Astrocyte (in vitro differentiated cells and primary cell): ENCODE measurements at regions not wholly inside any gene's neighbourhood (a gene's known extent, or its start where the extent isn't known, plus 50 kb on each side); places are given as distances from the start of the nearest gene placed in this dataset.

ENCODE experiments used
- DNase-seq: peaks from one replicate; pipeline ENCODE4 v3.0.0-alpha.2; 2010; ENCODE audit warnings: low read depth
- FAIRE-seq: peaks from 2 replicates; lab custom pipeline; 2011; peaks lifted over from hg19 to GRCh38; lab: Jason Lieb, UNC
- H2AFZ ChIP-seq: 2 replicates; pipeline ENCODE4 v1.6.0; 2012; ENCODE audit warnings: low read depth, low read length, inconsistent platforms
- H3K27ac ChIP-seq: 2 replicates; pipeline ENCODE4 v1.5.1; 2011; ENCODE audit warnings: low read depth, low read length, inconsistent platforms
- H3K27me3 ChIP-seq: 2 replicates; pipeline ENCODE4 v1.6.0; 2011; ENCODE audit warnings: low read length, inconsistent platforms; ENCODE audit not compliant: insufficient read depth
- H3K36me3 ChIP-seq: 2 replicates; pipeline ENCODE4 v1.5.1; 2011; ENCODE audit warnings: low read length, inconsistent platforms; ENCODE audit not compliant: insufficient read depth
- H3K4me1 ChIP-seq: 2 replicates; pipeline ENCODE4 v1.5.1; 2011; ENCODE audit warnings: low read length, inconsistent platforms; ENCODE audit not compliant: insufficient read depth
- H3K4me2 ChIP-seq: 2 replicates; pipeline ENCODE4 v1.6.0; 2012; ENCODE audit warnings: low read length, inconsistent platforms
- H3K4me3 ChIP-seq: 2 replicates; pipeline ENCODE4 v1.5.1; 2011; ENCODE audit warnings: low read depth, mild to moderate bottlenecking, low read length, inconsistent platforms; ENCODE audit not compliant: insufficient read depth
- H3K79me2 ChIP-seq: 2 replicates; pipeline ENCODE4 v1.6.0; 2012; ENCODE audit warnings: mild to moderate bottlenecking, low read length, inconsistent platforms; ENCODE audit not compliant: insufficient read depth
- H3K9ac ChIP-seq: 2 replicates; pipeline ENCODE4 v1.6.0; 2012; ENCODE audit warnings: mild to moderate bottlenecking, low read length, inconsistent platforms
- H3K9me3 ChIP-seq: 2 replicates; pipeline ENCODE4 v1.5.1; 2012; ENCODE audit warnings: low read depth, mild to moderate bottlenecking, low read length, inconsistent platforms; ENCODE audit not compliant: insufficient read depth
- H4K20me1 ChIP-seq: 2 replicates; pipeline ENCODE4 v1.6.0; 2012; ENCODE audit warnings: low read length, inconsistent platforms; ENCODE audit not compliant: insufficient read depth
- H3K27ac Mint-ChIP-seq: one replicate; pipeline ENCODE4 v1.8.0; 2021; ENCODE audit warnings: mild to moderate bottlenecking, mixed read lengths; ENCODE audit not compliant: unreplicated experiment
- H3K27me3 Mint-ChIP-seq: one replicate; pipeline ENCODE4 v1.8.0; 2021; ENCODE audit warnings: low read depth, mixed read lengths; ENCODE audit not compliant: unreplicated experiment
- H3K36me3 Mint-ChIP-seq: one replicate; pipeline ENCODE4 v1.8.0; 2021; ENCODE audit warnings: low read depth, mixed read lengths; ENCODE audit not compliant: unreplicated experiment
- H3K4me1 Mint-ChIP-seq: one replicate; pipeline ENCODE4 v1.8.0; 2021; ENCODE audit warnings: low read depth, mixed read lengths; ENCODE audit not compliant: unreplicated experiment
- H3K4me3 Mint-ChIP-seq: one replicate; pipeline ENCODE4 v1.8.0; 2021; ENCODE audit warnings: mild to moderate bottlenecking, moderate library complexity, mixed read lengths; ENCODE audit not compliant: unreplicated experiment
- H3K9me3 Mint-ChIP-seq: one replicate; pipeline ENCODE4 v1.8.0; 2021; ENCODE audit warnings: mild to moderate bottlenecking, mixed read lengths; ENCODE audit not compliant: unreplicated experiment
- CTCF ChIP-seq: IDR thresholded peaks from 2 replicates; pipeline ENCODE4 v1.5.1; 2011; ENCODE audit warnings: low read depth, mild to moderate bottlenecking, inconsistent platforms, low read length, moderate library complexity; ENCODE audit not compliant: insufficient read depth
- EZH2 ChIP-seq: IDR thresholded peaks from 2 replicates; pipeline ENCODE4 v1.6.1; 2012; ENCODE audit warnings: mild to moderate bottlenecking, low read length, inconsistent platforms; ENCODE audit not compliant: insufficient read depth

- no peak overlapping the region for H3K4me2 ChIP-seq
- TF ChIP-seq EZH2: no peak
- TF ChIP-seq CTCF: no peak
- no peaks in the 10 kb centered on the region for H3K27me3 ChIP-seq
- H3K9me3 Mint-ChIP-seq: no peaks in the 10 kb centered on the region
- H3K36me3 Mint-ChIP-seq: no peaks in the 10 kb centered on the region
- no peak overlapping the region for H3K27ac ChIP-seq
- peaks cover 11% of the 10 kb centered on the region for H3K4me1 ChIP-seq
- no peaks in the 10 kb centered on the region for H3K27me3 Mint-ChIP-seq
- no peak overlapping the region for H3K4me3 Mint-ChIP-seq
- H3K9ac ChIP-seq: no peak overlapping the region
- peaks cover 16% of the 10 kb centered on the region for H3K4me1 Mint-ChIP-seq
- H3K36me3 ChIP-seq: no peaks in the 10 kb centered on the region
- no peak overlapping the region for H2AFZ ChIP-seq
- H3K4me3 ChIP-seq: no peak overlapping the region
- no peaks in the 10 kb centered on the region for H4K20me1 ChIP-seq
- no peaks in the 10 kb centered on the region for H3K79me2 ChIP-seq
- DNase-seq (no peak), FAIRE-seq (no peak)
- no peak overlapping the region for H3K27ac Mint-ChIP-seq
- no peaks in the 10 kb centered on the region for H3K9me3 ChIP-seq
Observed at GRCh38 chr9:75798505-75798904, 92.0 kb upstream of the PCSK5 start.

GRCh38 chr9:75803130-75803529 lies 87.3 kb upstream of the PCSK5 start:
- Histone ChIP-seq H3K27ac (no peak overlapping the region), H3K36me3 (no peaks in the 10 kb centered on the region), H3K4me1 (peaks cover 13% of the 10 kb centered on the region), H2AFZ (no peak overlapping the region), H3K4me3 (no peak overlapping the region), H3K4me2 (peak overlapping the region; percentile 26), H3K9ac (no peak overlapping the region), H3K27me3 (no peaks in the 10 kb centered on the region), H3K9me3 (no peaks in the 10 kb centered on the region), H4K20me1 (no peaks in the 10 kb centered on the region), H3K79me2 (no peaks in the 10 kb centered on the region)
- Mint-ChIP-seq H3K9me3 (no peaks in the 10 kb centered on the region), H3K27ac (peak overlapping the region; percentile 80), H3K27me3 (no peaks in the 10 kb centered on the region), H3K36me3 (no peaks in the 10 kb centered on the region), H3K4me1 (peaks cover 27% of the 10 kb centered on the region), H3K4me3 (peak overlapping the region; percentile 42)
- TF ChIP-seq CTCF (no peak), EZH2 (no peak)
- FAIRE-seq (peak; percentile 47), DNase-seq (peak; percentile 64)

- no peaks in the 10 kb centered on the region for H3K4me1 Mint-ChIP-seq
- no peaks in the 10 kb centered on the region for H3K27me3 ChIP-seq
- H3K79me2 ChIP-seq: no peaks in the 10 kb centered on the region
- no peaks in the 10 kb centered on the region for H3K36me3 ChIP-seq
- no peak overlapping the region for H3K4me3 Mint-ChIP-seq
- H3K9me3 Mint-ChIP-seq: peaks cover 13% of the 10 kb centered on the region
- H3K4me3 ChIP-seq: no peak overlapping the region
- H3K27ac Mint-ChIP-seq: no peak overlapping the region
- no peak overlapping the region for H3K27ac ChIP-seq
- DNase-seq (no peak), FAIRE-seq (no peak)
- H3K4me2 ChIP-seq: no peak overlapping the region
- H3K4me1 ChIP-seq: no peaks in the 10 kb centered on the region
- H3K27me3 Mint-ChIP-seq: no peaks in the 10 kb centered on the region
- TF ChIP-seq EZH2: no peak
- no peak for TF ChIP-seq CTCF
- no peaks in the 10 kb centered on the region for H3K36me3 Mint-ChIP-seq
- H3K9ac ChIP-seq: no peak overlapping the region
- H4K20me1 ChIP-seq: no peaks in the 10 kb centered on the region
- H2AFZ ChIP-seq: no peak overlapping the region
- H3K9me3 ChIP-seq: no peaks in the 10 kb centered on the region
Observed at GRCh38 chr9:75810063-75810462, 80.4 kb upstream of the PCSK5 start.
